Neural progenitor cell (in vitro differentiated cells): ENCODE measurements at regions not wholly inside any gene's neighbourhood (a gene's known extent, or its start where the extent isn't known, plus 50 kb on each side); places are given as distances from the start of the nearest gene placed in this dataset.
"Not testable (repeated sequence)": the region's sequence is repeated elsewhere in the genome, so short reads cannot be mapped to it uniquely, and the experiment has no call there.

Source experiments
- DNase-seq: peaks from one replicate; pipeline ENCODE4 v3.0.0-alpha.2; 2016; ENCODE audit warnings: low spot score
- H2AFZ ChIP-seq: fragments of 200-600 bp; sonication (generic); replicated peaks from 2 replicates; pipeline ENCODE4 v1.6.1; 2016; ENCODE audit warnings: antibody characterized with exemption
- H3F3A ChIP-seq: fragments of 200-600 bp; sonication (generic); 2 replicates; pipeline ENCODE4 v1.6.1; 2016; ENCODE audit warnings: antibody characterized with exemption, low read depth
- H3K27ac ChIP-seq: fragments of 200-600 bp; sonication (generic); 2 replicates; pipeline ENCODE4 v1.5.1; 2016; ENCODE audit warnings: mild to moderate bottlenecking
- H3K27me3 ChIP-seq: fragments of 200-600 bp; sonication (generic); 2 replicates; pipeline ENCODE4 v1.6.1; 2016; ENCODE audit warnings: mild to moderate bottlenecking, moderate library complexity
- H3K36me3 ChIP-seq: fragments of 200-600 bp; sonication (generic); 2 replicates; pipeline ENCODE4 v1.5.1; 2016
- H3K4me1 ChIP-seq: fragments of 200-600 bp; sonication (generic); 2 replicates; pipeline ENCODE4 v1.6.1; 2016; ENCODE audit warnings: mixed run types
- H3K4me2 ChIP-seq: fragments of 200-600 bp; sonication (generic); 2 replicates; pipeline ENCODE4 v1.6.1; 2016
- H3K4me3 ChIP-seq: fragments of 200-600 bp; sonication (generic); 2 replicates; pipeline ENCODE4 v1.5.1; 2016
- H3K79me2 ChIP-seq: fragments of 200-600 bp; sonication (generic); 2 replicates; pipeline ENCODE4 v1.6.1; 2016; ENCODE audit warnings: low read depth
- H3K9ac ChIP-seq: fragments of 200-600 bp; sonication (generic); 2 replicates; pipeline ENCODE4 v1.6.1; 2016
- H3K9me3 ChIP-seq: fragments of 200-600 bp; sonication (generic); 2 replicates; pipeline ENCODE4 v1.5.1; 2016; ENCODE audit warnings: low read depth
- H4K20me1 ChIP-seq: fragments of 200-600 bp; sonication (generic); 2 replicates; pipeline ENCODE4 v1.6.1; 2016; ENCODE audit warnings: low read depth
- H3K27ac Mint-ChIP-seq: 3 replicates; pipeline ENCODE4 v1.8.0; 2021; ENCODE audit warnings: mixed read lengths
- H3K27me3 Mint-ChIP-seq: 2 replicates; pipeline ENCODE4 v1.8.0; 2022; ENCODE audit warnings: low read depth, mild to moderate bottlenecking, inconsistent platforms, moderate library complexity, mixed read lengths; ENCODE audit not compliant: insufficient read depth
- H3K36me3 Mint-ChIP-seq: 3 replicates; pipeline ENCODE4 v1.8.0; 2021; ENCODE audit warnings: mixed read lengths
- H3K4me1 Mint-ChIP-seq: 3 replicates; pipeline ENCODE4 v1.8.0; 2021; ENCODE audit warnings: mixed read lengths
- H3K4me3 Mint-ChIP-seq: 3 replicates; pipeline ENCODE4 v1.8.0; 2021; ENCODE audit warnings: mild to moderate bottlenecking, moderate library complexity, mixed read lengths
- H3K9me3 Mint-ChIP-seq: 3 replicates; pipeline ENCODE4 v1.8.0; 2020; ENCODE audit warnings: mixed read lengths
- CTCF ChIP-seq: fragments of 200-600 bp; sonication (generic); IDR thresholded peaks from 2 replicates; pipeline ENCODE4 v1.5.1; 2017; ENCODE audit warnings: antibody characterized with exemption, mild to moderate bottlenecking
- EZH2 ChIP-seq: fragments of 200-600 bp; sonication (generic); IDR thresholded peaks from 2 replicates; pipeline ENCODE4 v1.6.1; 2017; ENCODE audit warnings: antibody characterized with exemption, mild to moderate bottlenecking, moderate library complexity
- EZH2phosphoT487 ChIP-seq: fragments of 200-600 bp; sonication (generic); IDR thresholded peaks from 2 replicates; pipeline ENCODE4 v1.6.1; 2017; ENCODE audit warnings: antibody characterized with exemption

- Histone ChIP-seq H3K9ac (no peak overlapping the region), H4K20me1 (no peaks in the 10 kb centered on the region), H3F3A (no peaks in the 10 kb centered on the region), H3K36me3 (no peaks in the 10 kb centered on the region), H3K4me2 (no peak overlapping the region), H3K79me2 (no peaks in the 10 kb centered on the region), H3K27me3 (no peaks in the 10 kb centered on the region), H3K4me1 (no peaks in the 10 kb centered on the region), H3K9me3 (no peaks in the 10 kb centered on the region), H3K4me3 (no peak overlapping the region), H3K27ac (no peak overlapping the region), H2AFZ (no peak overlapping the region)
- H3K4me3 Mint-ChIP-seq = no peak overlapping the region
- H3K36me3 Mint-ChIP-seq = no peaks in the 10 kb centered on the region
- H3K27ac Mint-ChIP-seq = no peak overlapping the region
- no peak for DNase-seq
- H3K9me3 Mint-ChIP-seq = peaks cover 5% of the 10 kb centered on the region
- peaks cover 8% of the 10 kb centered on the region for H3K4me1 Mint-ChIP-seq
- H3K27me3 Mint-ChIP-seq = peaks cover 14% of the 10 kb centered on the region
- no peak for TF ChIP-seq EZH2
- no peak for TF ChIP-seq CTCF
- TF ChIP-seq EZH2phosphoT487 = no peak
Measured at GRCh38 chr6:165129086-165129485, 180.3 kb downstream of the C6orf118 start.

- not testable (repeated sequence) for H3K4me2 ChIP-seq, H3K36me3 ChIP-seq, H3K27ac Mint-ChIP-seq, H3K27ac ChIP-seq, DNase-seq, H3K36me3 Mint-ChIP-seq, H3K9me3 ChIP-seq, H4K20me1 ChIP-seq, H3K9me3 Mint-ChIP-seq, H3F3A ChIP-seq, H3K79me2 ChIP-seq, H3K4me1 ChIP-seq, H2AFZ ChIP-seq, H3K4me3 ChIP-seq, H3K9ac ChIP-seq, H3K27me3 ChIP-seq, H3K4me1 Mint-ChIP-seq
- Mint-ChIP-seq H3K4me3 (peak overlapping the region; percentile 4), H3K27me3 (peaks cover 11% of the 10 kb centered on the region)
Measured at GRCh38 chr6:165127743-165128142, 181.7 kb downstream of the C6orf118 start.

- not testable (repeated sequence) for H4K20me1 ChIP-seq, H3F3A ChIP-seq, H3K36me3 Mint-ChIP-seq, H3K4me3 ChIP-seq, H3K9ac ChIP-seq, H3K4me3 Mint-ChIP-seq, H3K27me3 Mint-ChIP-seq, H3K9me3 ChIP-seq, H3K4me2 ChIP-seq, H3K4me1 ChIP-seq, H3K36me3 ChIP-seq, H3K27me3 ChIP-seq, H2AFZ ChIP-seq, DNase-seq, H3K79me2 ChIP-seq, H3K27ac ChIP-seq, H3K27ac Mint-ChIP-seq
- peaks cover 10% of the 10 kb centered on the region for H3K4me1 Mint-ChIP-seq
- peaks cover 11% of the 10 kb centered on the region for H3K9me3 Mint-ChIP-seq
Measured at GRCh38 chr6:165124681-165125080, 184.7 kb downstream of the C6orf118 start.

GRCh38 chr6:165119231-165120020 lies 190.0 kb downstream of the C6orf118 start:
- no peak overlapping the region for H3K27ac Mint-ChIP-seq
- Histone ChIP-seq H3K4me2 (peak overlapping the region; percentile 23), H3K9ac (no peak overlapping the region), H3K36me3 (no peaks in the 10 kb centered on the region), H3K9me3 (peaks cover 1% of the 10 kb centered on the region), H3K27ac (no peak overlapping the region), H3K4me1 (peaks cover 14% of the 10 kb centered on the region), H3K4me3 (no peak overlapping the region), H4K20me1 (no peaks in the 10 kb centered on the region), H2AFZ (peak overlapping the region; percentile 75), H3F3A (no peaks in the 10 kb centered on the region), H3K79me2 (no peaks in the 10 kb centered on the region), H3K27me3 (no peaks in the 10 kb centered on the region)
- peaks cover 15% of the 10 kb centered on the region for H3K4me1 Mint-ChIP-seq
- peaks cover 3% of the 10 kb centered on the region for H3K27me3 Mint-ChIP-seq
- no peak overlapping the region for H3K4me3 Mint-ChIP-seq
- H3K36me3 Mint-ChIP-seq = no peaks in the 10 kb centered on the region
- H3K9me3 Mint-ChIP-seq = peaks cover 12% of the 10 kb centered on the region
- DNase-seq = peak; percentile 24
- TF ChIP-seq EZH2phosphoT487 (no peak), EZH2 (no peak), CTCF (no peak)
